GM18870 (cell line): ENCODE measurements at regions not wholly inside any gene's neighbourhood (a gene's known extent, or its start where the extent isn't known, plus 50 kb on each side); places are given as distances from the start of the nearest gene placed in this dataset.
"Not testable (repeated sequence)": the region's sequence is repeated elsewhere in the genome, so short reads cannot be mapped to it uniquely, and the experiment has no call there.

Experiments used
- ATAC-seq: cut with Tn5 transposase; IDR thresholded peaks from one replicate; pipeline ENCODE4 v1.9.1; 2021; ENCODE audit warnings: moderate library complexity; ENCODE audit not compliant: unreplicated experiment

GRCh38 chr6:20263059-20263458 lies 50.8 kb upstream of the MBOAT1 start:
- no peak for ATAC-seq

- no peak for ATAC-seq
These were observed 53.6 kb upstream of the MBOAT1 start for GRCh38 chr6:20265842-20266241.

GRCh38 chr6:20266851-20267608 lies 54.8 kb upstream of the MBOAT1 start:
- peak; percentile 68 for ATAC-seq

GRCh38 chr6:20269181-20269580 lies 56.9 kb upstream of the MBOAT1 start:
- no peak for ATAC-seq

DNA sequence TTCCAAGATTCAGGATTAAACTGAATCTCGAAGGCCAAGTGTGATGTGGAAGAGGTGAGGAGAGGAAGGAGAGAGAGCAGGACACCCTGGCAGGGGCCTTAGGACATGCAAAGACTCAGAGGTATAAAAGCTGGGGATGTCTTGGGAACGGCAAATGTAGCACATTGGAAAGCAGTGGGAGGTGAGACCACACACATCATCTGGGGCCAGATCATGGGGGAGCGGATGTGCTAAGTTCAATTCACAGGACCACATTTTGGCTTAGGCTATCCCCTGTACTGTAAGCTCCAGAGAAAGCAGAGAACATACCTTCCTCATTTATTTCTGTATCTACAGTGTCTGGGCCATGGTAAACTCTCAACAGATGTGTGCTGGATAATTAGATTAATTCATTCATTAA lies 59.5 kb upstream of the MBOAT1 start:
- no peak for ATAC-seq

DNA sequence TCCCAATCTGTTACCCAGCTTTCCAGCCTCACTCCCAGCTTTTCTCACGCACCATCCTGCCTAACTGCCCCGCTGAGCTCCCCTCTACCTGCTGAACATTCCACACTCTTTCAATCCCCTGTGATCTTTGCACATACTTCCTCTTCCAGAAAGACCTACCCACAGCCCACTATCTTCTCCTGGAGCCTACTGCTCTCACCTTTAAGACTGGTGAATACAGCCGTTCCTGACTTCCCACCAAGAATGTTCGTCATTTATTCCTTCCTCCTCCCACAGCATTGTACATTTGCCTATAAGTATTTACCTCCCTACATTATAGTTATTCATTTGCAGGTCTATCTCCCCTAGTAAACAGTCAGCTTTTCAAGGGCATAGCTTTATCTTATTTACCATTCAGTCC lies 61.9 kb upstream of the MBOAT1 start:
- no peak for ATAC-seq

- not testable (repeated sequence) for ATAC-seq
These were observed 63.6 kb upstream of the MBOAT1 start for GRCh38 chr6:20275837-20276236.

DNA sequence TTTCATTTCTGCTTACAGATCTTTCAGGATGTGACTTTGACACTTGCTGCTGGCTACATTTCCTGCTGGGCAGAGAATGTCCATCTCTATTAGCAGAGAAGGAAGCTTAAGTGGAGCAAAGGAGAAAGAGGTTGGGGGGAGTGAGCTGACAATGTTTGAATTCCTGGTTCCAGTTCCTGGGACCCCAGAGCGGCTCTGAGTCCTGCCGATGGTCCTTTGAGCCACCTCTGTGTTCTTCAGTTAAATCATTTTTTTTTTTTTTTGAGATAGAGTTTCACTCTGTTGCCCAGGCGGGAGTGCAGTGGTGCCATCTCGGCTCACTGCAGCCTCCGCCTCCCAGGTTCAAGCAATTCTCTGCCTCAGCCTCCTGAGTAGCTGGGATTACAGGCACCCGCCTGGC lies 65.5 kb upstream of the MBOAT1 start:
- ATAC-seq, result not testable (repeated sequence)

- ATAC-seq, result no peak
These were observed 66.8 kb upstream of the MBOAT1 start for GRCh38 chr6:20279051-20279450.

DNA sequence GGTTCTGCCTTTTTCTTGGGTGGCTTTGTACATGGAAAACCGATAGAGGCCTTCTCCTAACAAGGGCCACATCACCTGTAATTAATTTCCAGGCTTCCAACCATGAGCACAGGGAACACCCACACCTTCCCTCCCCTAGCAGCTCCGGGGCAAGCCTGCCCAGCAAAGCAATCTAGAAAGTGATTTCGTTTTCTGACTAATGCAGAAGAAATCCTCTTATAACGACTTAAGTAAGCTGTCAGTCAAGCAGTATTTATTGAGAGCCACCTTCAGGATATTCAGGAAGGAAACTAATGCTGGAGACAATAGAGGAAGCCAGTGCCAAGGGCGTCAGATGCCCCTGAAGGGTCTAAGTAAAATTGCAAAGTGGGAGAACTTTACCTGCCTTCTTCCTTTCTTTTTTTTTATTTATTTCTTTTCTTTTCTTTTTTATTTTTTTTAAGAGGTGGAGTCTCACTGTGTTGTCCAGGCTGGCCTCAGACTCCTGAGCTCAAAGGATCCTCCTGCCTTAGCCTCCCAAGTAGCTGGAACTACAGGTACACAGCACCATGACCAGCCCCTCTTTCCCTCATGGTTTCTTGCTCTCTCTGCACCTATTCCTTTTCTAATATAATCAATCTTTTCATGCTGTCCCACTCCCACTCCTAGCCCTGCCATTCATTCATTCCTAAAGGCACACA lies 67.5 kb upstream of the MBOAT1 start:
- no peak for ATAC-seq

- ATAC-seq, result no peak
These were observed 68.0 kb upstream of the MBOAT1 start for GRCh38 chr6:20280288-20280621.

GRCh38 chr6:20284672-20285071 lies 72.4 kb upstream of the MBOAT1 start:
- ATAC-seq, result no peak

DNA sequence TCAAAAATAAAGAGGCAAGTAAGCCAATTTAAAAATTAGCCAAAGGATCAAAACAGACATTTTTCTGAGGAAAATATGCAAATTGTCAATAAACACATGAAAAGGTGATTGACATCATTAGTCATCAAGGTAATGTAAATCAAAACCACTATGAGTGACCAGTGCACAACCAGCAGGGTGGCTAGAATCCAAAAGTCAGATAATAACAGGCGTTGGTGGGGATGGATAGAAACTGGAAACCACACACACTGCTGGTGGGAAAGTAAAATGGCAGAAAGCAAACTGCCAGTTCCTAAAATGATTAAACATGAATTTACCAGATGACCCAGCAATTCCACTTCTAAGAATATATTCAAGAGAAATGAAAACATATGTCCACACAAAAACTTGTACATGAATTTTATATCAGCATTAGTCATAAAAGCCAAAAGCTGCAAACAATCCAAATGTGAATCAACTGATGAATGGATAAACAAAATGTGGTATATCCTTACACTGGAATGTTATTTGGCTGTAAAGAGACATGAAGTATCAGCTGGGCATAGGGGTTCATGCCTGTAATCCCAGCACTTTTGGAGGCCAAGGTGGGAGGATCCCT lies 74.8 kb upstream of the MBOAT1 start:
- ATAC-seq, result no peak

DNA sequence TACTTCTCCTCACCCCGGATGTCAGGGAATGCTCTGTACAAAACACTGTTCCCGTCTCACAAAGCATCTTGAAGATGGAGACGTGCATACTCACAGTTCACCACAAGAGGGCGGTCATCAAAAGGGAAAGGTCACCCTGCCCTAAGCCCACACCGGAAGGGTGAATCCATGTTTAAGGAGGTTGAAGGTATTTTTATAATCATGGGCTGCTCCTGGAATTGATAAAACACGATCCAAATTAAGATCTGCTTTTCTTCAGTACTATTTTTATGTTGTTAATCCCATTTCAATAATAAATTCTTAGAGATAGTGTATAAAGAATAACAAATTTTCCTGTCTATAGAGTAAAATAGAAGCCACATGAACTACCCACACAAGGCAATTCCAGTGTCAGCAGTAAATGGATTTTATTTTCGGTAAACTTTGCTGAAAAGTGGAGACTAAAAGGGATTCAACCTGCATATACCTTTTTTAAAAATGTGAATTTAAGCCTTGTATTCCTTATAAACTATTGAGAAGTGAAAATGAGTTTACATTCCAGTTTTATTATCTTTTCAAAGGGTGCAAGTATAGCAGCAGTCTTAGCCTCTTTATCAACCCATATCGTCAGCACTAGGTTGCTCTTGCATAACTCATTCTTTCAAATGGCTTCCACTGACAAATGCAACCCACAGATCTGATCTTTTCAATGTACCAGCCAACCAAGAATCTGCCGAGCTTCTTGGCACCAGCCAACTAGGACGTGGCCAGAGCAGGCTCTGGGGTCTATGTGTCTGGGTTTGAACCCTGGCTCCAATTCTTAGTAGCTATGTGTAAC lies 79.7 kb upstream of the MBOAT1 start:
- peak; percentile 90 for ATAC-seq

DNA sequence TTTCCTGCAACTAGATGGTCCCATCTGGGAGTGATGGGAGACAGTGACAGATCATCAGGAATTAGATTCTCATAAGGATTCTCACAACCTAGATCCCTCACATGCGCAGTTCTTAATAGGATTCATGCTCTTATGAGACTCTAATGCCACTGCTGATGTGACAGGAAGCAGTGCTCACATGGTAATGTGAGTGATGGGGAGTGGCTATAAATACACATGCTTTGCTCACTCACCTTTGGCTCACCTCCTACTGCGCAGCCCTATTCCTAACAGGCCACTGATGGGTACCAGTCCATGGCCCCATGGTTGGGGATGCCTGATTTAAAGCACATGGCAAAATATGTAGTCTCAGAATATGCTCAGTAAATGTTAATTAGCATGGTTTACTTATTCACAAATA lies 80.6 kb upstream of the MBOAT1 start:
- no peak for ATAC-seq

DNA sequence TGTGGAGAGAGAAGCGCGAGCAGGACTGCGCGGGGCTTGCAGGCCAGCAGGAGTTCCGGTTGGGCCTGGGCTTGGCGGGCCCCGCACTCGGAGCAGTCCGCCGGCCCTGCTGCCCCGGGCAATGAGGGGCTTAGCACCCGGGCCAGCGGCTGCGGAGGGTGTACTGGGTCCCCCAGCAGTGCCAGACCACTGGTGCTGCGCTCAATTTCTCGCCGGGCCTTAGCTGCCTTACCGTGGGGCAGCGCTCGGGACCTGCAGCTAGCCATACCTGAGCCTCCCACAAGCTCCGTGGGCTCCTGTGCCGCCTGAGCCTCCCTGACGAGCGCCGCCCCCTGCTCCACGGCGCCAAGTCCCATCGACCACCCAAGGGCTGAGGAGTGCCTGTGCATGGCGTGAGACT lies 89.0 kb upstream of the MBOAT1 start:
- ATAC-seq, result no peak

- ATAC-seq, result no peak
These were observed 89.9 kb upstream of the MBOAT1 start for GRCh38 chr6:20302168-20302567.

DNA sequence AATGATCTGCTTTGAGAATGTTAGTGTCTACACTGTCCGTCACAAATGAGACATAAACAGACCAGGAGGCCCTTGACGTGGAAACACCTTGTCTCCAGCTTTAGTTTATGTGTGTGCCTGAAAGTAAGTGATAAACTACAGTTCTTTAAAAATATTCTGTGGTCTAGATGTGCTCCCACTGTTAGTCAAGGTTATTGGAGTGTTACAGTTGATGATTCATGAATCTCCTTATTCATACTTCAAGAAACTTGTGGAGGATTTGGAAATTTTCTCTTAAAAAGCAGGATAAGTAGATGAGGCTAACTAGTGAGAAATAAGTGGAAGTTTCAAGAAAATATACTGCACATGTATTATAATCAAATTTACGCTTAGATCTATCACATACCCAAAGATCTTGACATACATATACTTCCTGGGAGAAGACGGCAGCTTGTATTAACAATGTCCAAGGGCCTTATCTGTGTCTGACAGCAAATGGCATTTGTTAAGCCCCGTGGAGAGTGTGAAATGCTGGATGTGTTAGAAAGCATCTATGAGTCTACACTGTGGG lies 90.5 kb upstream of the MBOAT1 start:
- ATAC-seq, result no peak

DNA sequence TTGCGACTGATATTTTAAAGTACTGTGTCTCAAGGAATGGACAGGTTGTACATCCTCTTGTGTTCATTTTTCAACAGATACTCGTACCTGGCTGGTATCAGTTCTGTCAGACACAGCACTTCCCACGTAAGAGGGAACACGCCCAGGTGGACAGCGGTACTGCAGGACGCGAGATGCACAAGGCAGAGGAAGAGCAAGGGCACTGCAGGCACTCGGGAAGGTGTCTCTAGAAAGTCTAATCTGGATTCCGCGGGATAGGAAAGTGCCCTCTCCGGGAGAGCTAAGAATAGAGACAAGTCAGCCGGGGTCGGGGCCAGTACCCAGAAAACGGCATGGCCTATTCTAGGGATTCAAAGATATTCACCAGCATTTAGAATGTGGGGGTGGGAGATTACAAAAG lies 94.2 kb upstream of the MBOAT1 start:
- ATAC-seq, result no peak

DNA sequence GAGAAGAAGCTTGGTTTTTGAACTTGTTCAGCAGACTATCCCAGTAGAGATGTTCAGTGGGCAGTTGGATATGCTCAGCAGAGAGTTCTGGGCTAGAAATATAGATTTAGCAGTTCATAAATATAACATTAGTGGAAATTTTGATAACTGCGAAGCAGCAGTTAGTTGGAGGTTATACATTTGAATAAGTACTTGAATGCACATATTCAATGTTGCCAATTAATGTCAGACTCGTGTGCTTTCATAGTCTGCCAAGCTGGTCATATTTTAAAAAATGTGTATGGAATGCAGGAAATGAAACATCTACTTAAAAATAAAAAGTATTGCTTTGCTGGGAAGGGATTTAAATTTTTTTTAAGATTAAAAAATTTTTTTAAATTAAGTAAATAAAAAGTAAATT lies 92.5 kb upstream of the E2F3 start:
- ATAC-seq, result no peak

DNA sequence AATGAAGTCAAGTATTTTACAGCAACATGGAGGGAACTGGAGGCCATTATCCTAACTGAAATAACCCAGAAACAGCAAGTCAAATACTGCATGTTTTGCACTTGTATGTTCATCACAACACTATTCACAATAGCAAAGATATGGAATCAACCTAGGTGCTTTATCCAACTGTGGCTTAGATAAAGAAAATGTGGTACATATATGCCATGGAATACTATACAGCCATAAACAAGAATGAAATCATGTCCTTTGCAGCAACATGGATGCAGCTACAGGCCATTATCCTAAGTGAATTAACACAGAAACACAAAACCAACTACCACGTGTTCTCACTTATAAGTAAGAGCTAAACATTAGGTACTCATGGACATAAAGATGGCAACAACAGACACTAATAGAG lies 91.5 kb upstream of the E2F3 start:
- no peak for ATAC-seq
